ENCODE measurements at regions not wholly inside any gene's neighbourhood (a gene's known extent, or its start where the extent isn't known, plus 50 kb on each side); places are given as distances from the start of the nearest gene placed in this dataset.

DNA sequence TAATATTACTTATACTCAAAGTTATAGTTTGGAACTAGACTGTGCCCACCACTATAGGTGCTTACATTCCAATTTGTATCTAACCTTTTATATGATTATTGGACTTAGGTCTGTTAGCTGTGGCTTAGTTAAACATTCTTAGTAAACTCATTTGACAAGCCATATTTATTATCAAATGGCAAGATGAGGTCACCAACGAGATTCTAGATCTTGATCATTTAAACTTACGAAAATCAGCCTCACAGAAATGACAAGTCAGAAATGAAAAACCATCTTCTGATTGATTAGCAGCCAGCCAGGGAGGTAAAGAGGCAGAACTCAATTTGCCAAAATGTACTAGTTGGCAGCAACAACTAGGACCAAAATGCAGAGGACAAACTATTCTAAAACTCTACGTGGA is 100.4 kb upstream of the STK17B start:
- no peak for TF ChIP-seq EZH2 (IDR thresholded peaks at IDR 0.05)
- TF ChIP-seq, protein P1, sequence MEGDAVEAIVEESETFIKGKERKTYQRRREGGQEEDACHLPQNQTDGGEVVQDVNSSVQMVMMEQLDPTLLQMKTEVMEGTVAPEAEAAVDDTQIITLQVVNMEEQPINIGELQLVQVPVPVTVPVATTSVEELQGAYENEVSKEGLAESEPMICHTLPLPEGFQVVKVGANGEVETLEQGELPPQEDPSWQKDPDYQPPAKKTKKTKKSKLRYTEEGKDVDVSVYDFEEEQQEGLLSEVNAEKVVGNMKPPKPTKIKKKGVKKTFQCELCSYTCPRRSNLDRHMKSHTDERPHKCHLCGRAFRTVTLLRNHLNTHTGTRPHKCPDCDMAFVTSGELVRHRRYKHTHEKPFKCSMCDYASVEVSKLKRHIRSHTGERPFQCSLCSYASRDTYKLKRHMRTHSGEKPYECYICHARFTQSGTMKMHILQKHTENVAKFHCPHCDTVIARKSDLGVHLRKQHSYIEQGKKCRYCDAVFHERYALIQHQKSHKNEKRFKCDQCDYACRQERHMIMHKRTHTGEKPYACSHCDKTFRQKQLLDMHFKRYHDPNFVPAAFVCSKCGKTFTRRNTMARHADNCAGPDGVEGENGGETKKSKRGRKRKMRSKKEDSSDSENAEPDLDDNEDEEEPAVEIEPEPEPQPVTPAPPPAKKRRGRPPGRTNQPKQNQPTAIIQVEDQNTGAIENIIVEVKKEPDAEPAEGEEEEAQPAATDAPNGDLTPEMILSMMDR (IDR thresholded peaks at IDR 0.05 in 2 of 3, conservative IDR thresholded peaks at IDR 0.05 in 1 of 3; ENCODE audit: borderline replicate concordance in 1 of 3, insufficient read depth in 1 of 3, low read depth in 2 of 3, low read length in 2 of 3) = no peak
- no peak for TF ChIP-seq POLR2A (IDR thresholded peaks at IDR 0.05; ENCODE audit: borderline replicate concordance, extremely low read depth, insufficient read depth, insufficient read length)
- TF ChIP-seq, protein P2, sequence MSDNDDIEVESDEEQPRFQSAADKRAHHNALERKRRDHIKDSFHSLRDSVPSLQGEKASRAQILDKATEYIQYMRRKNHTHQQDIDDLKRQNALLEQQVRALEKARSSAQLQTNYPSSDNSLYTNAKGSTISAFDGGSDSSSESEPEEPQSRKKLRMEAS (IDR thresholded peaks at IDR 0.05) = no peak
- no peak for TF ChIP-seq EZH2phosphoT487 (IDR thresholded peaks at IDR 0.05; ENCODE audit: borderline replicate concordance)
- TF ChIP-seq YY1 (IDR thresholded peaks at IDR 0.05; ENCODE audit: extremely low read depth, insufficient replicate concordance, low read depth, low read length) = no peak
- TF ChIP-seq SP1 (IDR thresholded peaks at IDR 0.05; ENCODE audit: low read depth) = no peak
- no peak for TF ChIP-seq SIN3A (IDR thresholded peaks at IDR 0.05; ENCODE audit: low read depth)
- no peak for TF ChIP-seq POLR2AphosphoS5 (IDR thresholded peaks at IDR 0.05; ENCODE audit: low read depth, low read length)
- TF ChIP-seq, protein P3, sequence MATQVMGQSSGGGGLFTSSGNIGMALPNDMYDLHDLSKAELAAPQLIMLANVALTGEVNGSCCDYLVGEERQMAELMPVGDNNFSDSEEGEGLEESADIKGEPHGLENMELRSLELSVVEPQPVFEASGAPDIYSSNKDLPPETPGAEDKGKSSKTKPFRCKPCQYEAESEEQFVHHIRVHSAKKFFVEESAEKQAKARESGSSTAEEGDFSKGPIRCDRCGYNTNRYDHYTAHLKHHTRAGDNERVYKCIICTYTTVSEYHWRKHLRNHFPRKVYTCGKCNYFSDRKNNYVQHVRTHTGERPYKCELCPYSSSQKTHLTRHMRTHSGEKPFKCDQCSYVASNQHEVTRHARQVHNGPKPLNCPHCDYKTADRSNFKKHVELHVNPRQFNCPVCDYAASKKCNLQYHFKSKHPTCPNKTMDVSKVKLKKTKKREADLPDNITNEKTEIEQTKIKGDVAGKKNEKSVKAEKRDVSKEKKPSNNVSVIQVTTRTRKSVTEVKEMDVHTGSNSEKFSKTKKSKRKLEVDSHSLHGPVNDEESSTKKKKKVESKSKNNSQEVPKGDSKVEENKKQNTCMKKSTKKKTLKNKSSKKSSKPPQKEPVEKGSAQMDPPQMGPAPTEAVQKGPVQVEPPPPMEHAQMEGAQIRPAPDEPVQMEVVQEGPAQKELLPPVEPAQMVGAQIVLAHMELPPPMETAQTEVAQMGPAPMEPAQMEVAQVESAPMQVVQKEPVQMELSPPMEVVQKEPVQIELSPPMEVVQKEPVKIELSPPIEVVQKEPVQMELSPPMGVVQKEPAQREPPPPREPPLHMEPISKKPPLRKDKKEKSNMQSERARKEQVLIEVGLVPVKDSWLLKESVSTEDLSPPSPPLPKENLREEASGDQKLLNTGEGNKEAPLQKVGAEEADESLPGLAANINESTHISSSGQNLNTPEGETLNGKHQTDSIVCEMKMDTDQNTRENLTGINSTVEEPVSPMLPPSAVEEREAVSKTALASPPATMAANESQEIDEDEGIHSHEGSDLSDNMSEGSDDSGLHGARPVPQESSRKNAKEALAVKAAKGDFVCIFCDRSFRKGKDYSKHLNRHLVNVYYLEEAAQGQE (IDR thresholded peaks at IDR 0.05; ENCODE audit: low read depth) = no peak
- no peak for TF ChIP-seq RAD21 (IDR thresholded peaks at IDR 0.05; ENCODE audit: low read depth)

Measured in HCT116 (cell line).